B cell (primary cell): ENCODE measurements at regions not wholly inside any gene's neighbourhood (a gene's known extent, or its start where the extent isn't known, plus 50 kb on each side); places are given as distances from the start of the nearest gene placed in this dataset.

Experiments
- EZH2 ChIP-seq: IDR thresholded peaks from 2 replicates; pipeline ENCODE4 v1.6.1; 2012; ENCODE audit warnings: borderline replicate concordance, low read depth, mild to moderate bottlenecking, moderate library complexity, low read length; ENCODE audit not compliant: insufficient read depth, poor library complexity, severe bottlenecking
- TF ChIP-seq, protein P1 (sequence below): fragments of 200-600 bp; IDR thresholded peaks from one replicate; pipeline ENCODE4 v1.8.0; 2022; ENCODE audit warnings: antibody characterized with exemption, mild to moderate bottlenecking

DNA sequence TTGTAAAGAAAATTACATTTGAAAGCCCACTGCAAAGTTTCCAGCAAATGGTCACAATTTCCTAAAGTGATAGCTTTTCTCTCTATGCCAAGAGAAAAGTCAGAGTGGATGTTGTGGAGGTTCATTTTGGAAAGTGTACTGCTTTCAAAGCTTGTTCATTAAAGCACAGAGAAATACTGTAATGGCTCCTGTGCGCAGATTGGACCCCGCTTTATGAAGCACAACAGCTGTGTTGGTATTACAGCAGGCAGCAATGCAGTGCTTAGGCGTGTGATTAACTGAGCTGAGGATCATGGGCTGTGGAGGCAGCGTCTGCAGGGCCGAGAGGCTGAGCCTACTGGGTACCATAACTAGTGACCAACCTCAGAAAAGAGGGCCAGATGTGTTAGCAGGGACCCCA lies 478.4 kb upstream of the CFAP20DC start:
- TF ChIP-seq, protein P1, sequence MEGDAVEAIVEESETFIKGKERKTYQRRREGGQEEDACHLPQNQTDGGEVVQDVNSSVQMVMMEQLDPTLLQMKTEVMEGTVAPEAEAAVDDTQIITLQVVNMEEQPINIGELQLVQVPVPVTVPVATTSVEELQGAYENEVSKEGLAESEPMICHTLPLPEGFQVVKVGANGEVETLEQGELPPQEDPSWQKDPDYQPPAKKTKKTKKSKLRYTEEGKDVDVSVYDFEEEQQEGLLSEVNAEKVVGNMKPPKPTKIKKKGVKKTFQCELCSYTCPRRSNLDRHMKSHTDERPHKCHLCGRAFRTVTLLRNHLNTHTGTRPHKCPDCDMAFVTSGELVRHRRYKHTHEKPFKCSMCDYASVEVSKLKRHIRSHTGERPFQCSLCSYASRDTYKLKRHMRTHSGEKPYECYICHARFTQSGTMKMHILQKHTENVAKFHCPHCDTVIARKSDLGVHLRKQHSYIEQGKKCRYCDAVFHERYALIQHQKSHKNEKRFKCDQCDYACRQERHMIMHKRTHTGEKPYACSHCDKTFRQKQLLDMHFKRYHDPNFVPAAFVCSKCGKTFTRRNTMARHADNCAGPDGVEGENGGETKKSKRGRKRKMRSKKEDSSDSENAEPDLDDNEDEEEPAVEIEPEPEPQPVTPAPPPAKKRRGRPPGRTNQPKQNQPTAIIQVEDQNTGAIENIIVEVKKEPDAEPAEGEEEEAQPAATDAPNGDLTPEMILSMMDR: no peak
- TF ChIP-seq EZH2: no peak
